Ishikawa (cell line): ENCODE measurements at regions not wholly inside any gene's neighbourhood (a gene's known extent, or its start where the extent isn't known, plus 50 kb on each side); places are given as distances from the start of the nearest gene placed in this dataset.

ENCODE experiments used
- CEBPB ChIP-seq: IDR thresholded peaks from 2 replicates; pipeline ENCODE4 v1.6.1; 2012
- CREB1 ChIP-seq: IDR thresholded peaks from 2 replicates; pipeline ENCODE4 v1.6.1; 2012; ENCODE audit warnings: low read depth
- EGR1 ChIP-seq: IDR thresholded peaks from 2 replicates; pipeline ENCODE4 v1.6.1; 2012
- EP300 ChIP-seq: IDR thresholded peaks from 2 replicates; pipeline ENCODE4 v1.6.1; 2012; ENCODE audit warnings: borderline replicate concordance
- FOXM1 ChIP-seq: IDR thresholded peaks from 2 replicates; pipeline ENCODE4 v1.6.1; 2012; ENCODE audit warnings: low read depth, borderline replicate concordance
- NFIC ChIP-seq: IDR thresholded peaks from 2 replicates; pipeline ENCODE4 v1.6.1; 2012
- RAD21 ChIP-seq: IDR thresholded peaks from 2 replicates; pipeline ENCODE4 v1.6.1; 2012; ENCODE audit warnings: low read depth
- TAF1 ChIP-seq: IDR thresholded peaks from 2 replicates; pipeline ENCODE4 v1.6.1; 2012; ENCODE audit warnings: low read depth, mild to moderate bottlenecking
- TCF12 ChIP-seq: IDR thresholded peaks from 2 replicates; pipeline ENCODE4 v1.6.1; 2012; ENCODE audit warnings: low read depth
- TEAD4 ChIP-seq: IDR thresholded peaks from 2 replicates; pipeline ENCODE4 v1.6.1; 2012
- YY1 ChIP-seq: IDR thresholded peaks from 2 replicates; pipeline ENCODE4 v1.6.1; 2012; ENCODE audit warnings: low read depth
- ZBTB7A ChIP-seq: IDR thresholded peaks from 2 replicates; pipeline ENCODE4 v1.6.1; 2012; ENCODE audit warnings: low read depth
- TF ChIP-seq, protein P1 (sequence below): IDR thresholded peaks from 2 replicates; pipeline ENCODE4 v1.6.1; 2012; ENCODE audit warnings: low read depth, mild to moderate bottlenecking
- TF ChIP-seq, protein P2 (sequence below): IDR thresholded peaks from 2 replicates; pipeline ENCODE4 v1.6.1; 2012
- TF ChIP-seq, protein P3 (sequence below): IDR thresholded peaks from 2 replicates; pipeline ENCODE4 v1.6.1; 2012

DNA sequence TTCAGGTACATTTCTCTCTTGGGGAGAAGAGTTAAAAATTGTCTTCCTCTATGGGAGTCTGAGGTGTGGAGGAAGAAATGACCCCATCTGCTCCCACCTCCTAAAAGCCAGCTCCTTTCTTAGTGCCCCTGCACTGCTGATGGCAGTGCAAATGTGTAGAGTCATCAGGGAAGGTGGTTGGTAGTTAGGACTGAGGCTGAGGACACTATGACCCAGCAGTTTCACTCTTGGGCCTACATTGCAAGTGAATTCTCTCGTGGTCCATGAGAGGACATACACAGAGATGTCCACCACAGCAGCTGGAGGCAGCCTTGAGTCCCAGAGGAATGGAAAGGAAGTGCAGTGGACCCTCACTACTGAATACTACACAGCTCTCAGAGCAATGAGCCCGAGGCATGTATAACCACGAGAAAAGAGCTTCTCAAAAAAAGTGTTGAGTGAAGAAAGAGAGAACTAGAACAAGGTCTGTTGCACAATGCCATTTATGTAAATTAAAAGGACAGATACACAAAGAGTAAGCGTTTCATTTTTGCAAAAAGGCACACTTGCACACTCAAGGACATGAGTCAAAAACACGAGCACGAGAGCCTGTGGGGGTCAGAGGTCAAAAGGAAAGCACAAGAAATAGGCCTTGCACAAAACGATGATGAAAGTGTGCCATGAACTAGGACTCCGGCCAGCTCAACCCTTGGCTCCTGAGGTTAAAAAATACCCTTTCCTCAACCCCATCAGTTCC is 164.4 kb upstream of the ADRA1D start:
- TF ChIP-seq CREB1 (no peak), YY1 (no peak), EP300 (no peak), TCF12 (no peak), NFIC (no peak), EGR1 (no peak), TAF1 (no peak), RAD21 (no peak), FOXM1 (no peak), CEBPB (no peak), ZBTB7A (no peak), TEAD4 (no peak)
- TF ChIP-seq, protein P1, sequence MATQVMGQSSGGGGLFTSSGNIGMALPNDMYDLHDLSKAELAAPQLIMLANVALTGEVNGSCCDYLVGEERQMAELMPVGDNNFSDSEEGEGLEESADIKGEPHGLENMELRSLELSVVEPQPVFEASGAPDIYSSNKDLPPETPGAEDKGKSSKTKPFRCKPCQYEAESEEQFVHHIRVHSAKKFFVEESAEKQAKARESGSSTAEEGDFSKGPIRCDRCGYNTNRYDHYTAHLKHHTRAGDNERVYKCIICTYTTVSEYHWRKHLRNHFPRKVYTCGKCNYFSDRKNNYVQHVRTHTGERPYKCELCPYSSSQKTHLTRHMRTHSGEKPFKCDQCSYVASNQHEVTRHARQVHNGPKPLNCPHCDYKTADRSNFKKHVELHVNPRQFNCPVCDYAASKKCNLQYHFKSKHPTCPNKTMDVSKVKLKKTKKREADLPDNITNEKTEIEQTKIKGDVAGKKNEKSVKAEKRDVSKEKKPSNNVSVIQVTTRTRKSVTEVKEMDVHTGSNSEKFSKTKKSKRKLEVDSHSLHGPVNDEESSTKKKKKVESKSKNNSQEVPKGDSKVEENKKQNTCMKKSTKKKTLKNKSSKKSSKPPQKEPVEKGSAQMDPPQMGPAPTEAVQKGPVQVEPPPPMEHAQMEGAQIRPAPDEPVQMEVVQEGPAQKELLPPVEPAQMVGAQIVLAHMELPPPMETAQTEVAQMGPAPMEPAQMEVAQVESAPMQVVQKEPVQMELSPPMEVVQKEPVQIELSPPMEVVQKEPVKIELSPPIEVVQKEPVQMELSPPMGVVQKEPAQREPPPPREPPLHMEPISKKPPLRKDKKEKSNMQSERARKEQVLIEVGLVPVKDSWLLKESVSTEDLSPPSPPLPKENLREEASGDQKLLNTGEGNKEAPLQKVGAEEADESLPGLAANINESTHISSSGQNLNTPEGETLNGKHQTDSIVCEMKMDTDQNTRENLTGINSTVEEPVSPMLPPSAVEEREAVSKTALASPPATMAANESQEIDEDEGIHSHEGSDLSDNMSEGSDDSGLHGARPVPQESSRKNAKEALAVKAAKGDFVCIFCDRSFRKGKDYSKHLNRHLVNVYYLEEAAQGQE: no peak
- TF ChIP-seq, protein P2, sequence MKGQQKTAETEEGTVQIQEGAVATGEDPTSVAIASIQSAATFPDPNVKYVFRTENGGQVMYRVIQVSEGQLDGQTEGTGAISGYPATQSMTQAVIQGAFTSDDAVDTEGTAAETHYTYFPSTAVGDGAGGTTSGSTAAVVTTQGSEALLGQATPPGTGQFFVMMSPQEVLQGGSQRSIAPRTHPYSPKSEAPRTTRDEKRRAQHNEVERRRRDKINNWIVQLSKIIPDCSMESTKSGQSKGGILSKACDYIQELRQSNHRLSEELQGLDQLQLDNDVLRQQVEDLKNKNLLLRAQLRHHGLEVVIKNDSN: no peak
- TF ChIP-seq, protein P3, sequence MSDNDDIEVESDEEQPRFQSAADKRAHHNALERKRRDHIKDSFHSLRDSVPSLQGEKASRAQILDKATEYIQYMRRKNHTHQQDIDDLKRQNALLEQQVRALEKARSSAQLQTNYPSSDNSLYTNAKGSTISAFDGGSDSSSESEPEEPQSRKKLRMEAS: no peak

- TF ChIP-seq, protein P2: no peak
- no peak for TF ChIP-seq FOXM1
- no peak for TF ChIP-seq EGR1
- no peak for TF ChIP-seq YY1
- no peak for TF ChIP-seq TEAD4
- TF ChIP-seq TAF1: no peak
- TF ChIP-seq, protein P3: no peak
- no peak for TF ChIP-seq ZBTB7A
- no peak for TF ChIP-seq CREB1
- no peak for TF ChIP-seq RAD21
- TF ChIP-seq NFIC: no peak
- no peak for TF ChIP-seq EP300
Observed at GRCh38 chr20:4412216-4412615, 163.1 kb upstream of the ADRA1D start.

GRCh38 chr20:4411744-4412143 is 162.7 kb upstream of the ADRA1D start:
- TF ChIP-seq EP300 (no peak), CEBPB (no peak), NFIC (no peak), YY1 (no peak)

DNA sequence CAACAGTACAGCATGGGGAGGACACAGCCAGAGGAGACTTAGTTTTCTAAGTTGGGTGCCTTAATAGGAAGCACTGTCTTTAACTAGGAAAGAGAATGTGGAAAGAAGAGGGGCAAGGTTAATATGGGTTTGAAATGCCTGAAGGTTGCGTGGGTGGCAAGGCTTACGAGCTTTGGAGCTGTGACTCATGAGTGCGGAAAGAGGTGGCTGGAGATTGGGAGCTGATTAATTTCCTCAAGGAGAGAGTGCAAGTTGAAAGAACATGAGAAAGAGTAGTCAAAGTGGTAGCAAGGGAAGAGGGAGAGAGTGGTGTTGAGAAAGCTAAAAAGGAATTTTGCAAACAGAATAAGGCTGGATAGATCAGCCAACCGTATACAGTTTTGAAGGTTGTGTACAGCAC is 157.5 kb upstream of the ADRA1D start:
- TF ChIP-seq EGR1 (peak; percentile 51; the same call in 1 of the 2 replicates), RAD21 (no peak)

DNA sequence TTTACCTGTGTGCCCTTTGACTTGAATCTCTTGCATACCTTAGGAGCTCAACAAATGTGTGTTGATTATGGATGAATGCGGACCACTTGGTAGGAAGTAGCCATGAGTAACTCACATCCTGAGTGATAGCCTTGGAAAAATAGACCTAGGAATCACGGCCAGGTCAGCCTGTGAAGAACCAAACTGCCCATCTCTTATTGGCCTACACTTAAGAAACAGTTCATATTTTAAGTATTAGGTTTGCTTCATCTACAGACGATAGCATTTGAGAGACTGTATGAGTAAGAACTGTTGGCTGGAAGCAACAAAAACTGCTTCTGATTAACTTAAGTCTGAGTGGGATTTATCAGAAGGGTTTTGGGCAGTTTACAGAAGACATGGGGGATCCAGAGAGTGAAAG is 152.5 kb upstream of the ADRA1D start:
- TF ChIP-seq ZBTB7A (no peak), NFIC (no peak), EP300 (no peak), RAD21 (no peak), EGR1 (no peak), TEAD4 (no peak), YY1 (no peak), CEBPB (no peak), FOXM1 (no peak), TAF1 (no peak)
- TF ChIP-seq, protein P3: no peak
- TF ChIP-seq, protein P1: no peak

- no peak for TF ChIP-seq RAD21
- no peak for TF ChIP-seq NFIC
- TF ChIP-seq CEBPB: no peak
- TF ChIP-seq CREB1: no peak
- no peak for TF ChIP-seq EP300
- TF ChIP-seq, protein P2: no peak
- TF ChIP-seq, protein P1: no peak
- no peak for TF ChIP-seq ZBTB7A
- TF ChIP-seq, protein P3: no peak
- TF ChIP-seq TEAD4: no peak
- TF ChIP-seq TCF12: no peak
- TF ChIP-seq FOXM1: no peak
- no peak for TF ChIP-seq EGR1
- no peak for TF ChIP-seq TAF1
- no peak for TF ChIP-seq YY1
Observed at GRCh38 chr20:4384961-4385360, 135.9 kb upstream of the ADRA1D start.
